Tibial artery (tissue), 4 donors: ENCODE measurements at regions not wholly inside any gene's neighbourhood (a gene's known extent, or its start where the extent isn't known, plus 50 kb on each side); places are given as distances from the start of the nearest gene placed in this dataset.

Experiments used
- DNase-seq, 2 donors: peaks; one replicate each; pipeline ENCODE4 v3.0.0-alpha.2; 2019
- H3K27ac ChIP-seq, 2 donors: fragments of 200-600 bp; sonication (generic) in 1 of 2; 1 replicate in 1 of 2; 2 replicates in 1 of 2; pipeline ENCODE4 v1.5.1; 2018 to 2019; ENCODE audit warnings: mild to moderate bottlenecking in 1 of 2
- H3K27me3 ChIP-seq, 2 donors: fragments of 200-600 bp; sonication (generic) in 1 of 2; one replicate each; pipeline versions ENCODE4 v1.5.1 to v1.6.0; 2016 to 2019
- H3K36me3 ChIP-seq, 3 donors: fragments of 200-600 bp; sonication (generic) in 2 of 3; one replicate each; pipeline ENCODE4 v1.5.1; 2016 to 2019; ENCODE audit warnings: mild to moderate bottlenecking in 2 of 3
- H3K4me1 ChIP-seq, 4 donors: fragments of 200-600 bp; sonication (generic) in 2 of 4; 1 replicate in 3 of 4; 2 replicates in 1 of 4; pipeline ENCODE4 v1.5.1; 2016 to 2019
- H3K4me3 ChIP-seq, 2 donors: fragments of 200-600 bp; sonication (generic) in 1 of 2; 1 replicate in 1 of 2; 2 replicates in 1 of 2; pipeline ENCODE4 v1.5.1; 2018 to 2019; ENCODE audit warnings: mild to moderate bottlenecking in 2 of 2
- H3K9me3 ChIP-seq, 3 donors: fragments of 200-600 bp; sonication (generic) in 1 of 3; one replicate each; pipeline ENCODE4 v1.5.1; 2016 to 2019
- intact Hi-C: fragments of 100-400 bp; cut with DNase I; formaldehyde crosslinking; loops from one replicate; pipeline ENCODE4 v1.15.0; 2023; ENCODE audit warnings: low total_unique reads
- TF ChIP-seq, protein P1 (sequence below), 2 experiments: fragments of 200-600 bp in 1 of 2; fragments of 450-650 bp in 1 of 2; IDR thresholded peaks; one replicate each; pipeline ENCODE4 v1.5.1; 2017 to 2019; ENCODE audit warnings: antibody characterized with exemption in 2 of 2, mild to moderate bottlenecking in 1 of 2, moderate library complexity in 1 of 2

DNA sequence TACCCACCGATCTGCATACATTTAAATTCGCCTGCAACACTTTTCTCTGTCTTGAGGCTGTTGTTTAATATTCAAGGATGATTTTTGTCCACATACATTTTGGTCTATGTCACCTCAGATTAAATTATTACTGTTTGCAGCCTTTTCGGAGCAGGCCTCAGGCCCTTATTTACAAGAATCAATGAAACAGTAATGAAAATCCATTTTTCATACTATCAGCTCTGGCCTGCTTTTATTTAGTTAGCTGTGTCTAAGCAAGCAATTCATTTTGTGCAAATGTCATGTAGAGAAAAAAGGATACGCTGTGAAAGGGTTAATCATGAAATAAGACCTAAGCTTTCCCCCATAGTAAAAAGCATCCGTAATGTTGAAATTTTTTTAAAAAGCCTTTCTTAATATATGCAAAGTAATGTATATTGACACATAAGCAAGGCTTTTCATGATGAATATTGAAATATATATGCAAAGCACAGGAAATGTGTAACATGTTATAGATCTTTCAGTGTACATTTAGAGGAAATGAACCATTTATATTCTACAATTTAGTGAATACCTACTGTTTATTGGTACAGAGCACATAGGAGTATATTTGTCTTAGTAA lies 1135.3 kb upstream of the ZEB2 start:
- TF ChIP-seq, protein P1, sequence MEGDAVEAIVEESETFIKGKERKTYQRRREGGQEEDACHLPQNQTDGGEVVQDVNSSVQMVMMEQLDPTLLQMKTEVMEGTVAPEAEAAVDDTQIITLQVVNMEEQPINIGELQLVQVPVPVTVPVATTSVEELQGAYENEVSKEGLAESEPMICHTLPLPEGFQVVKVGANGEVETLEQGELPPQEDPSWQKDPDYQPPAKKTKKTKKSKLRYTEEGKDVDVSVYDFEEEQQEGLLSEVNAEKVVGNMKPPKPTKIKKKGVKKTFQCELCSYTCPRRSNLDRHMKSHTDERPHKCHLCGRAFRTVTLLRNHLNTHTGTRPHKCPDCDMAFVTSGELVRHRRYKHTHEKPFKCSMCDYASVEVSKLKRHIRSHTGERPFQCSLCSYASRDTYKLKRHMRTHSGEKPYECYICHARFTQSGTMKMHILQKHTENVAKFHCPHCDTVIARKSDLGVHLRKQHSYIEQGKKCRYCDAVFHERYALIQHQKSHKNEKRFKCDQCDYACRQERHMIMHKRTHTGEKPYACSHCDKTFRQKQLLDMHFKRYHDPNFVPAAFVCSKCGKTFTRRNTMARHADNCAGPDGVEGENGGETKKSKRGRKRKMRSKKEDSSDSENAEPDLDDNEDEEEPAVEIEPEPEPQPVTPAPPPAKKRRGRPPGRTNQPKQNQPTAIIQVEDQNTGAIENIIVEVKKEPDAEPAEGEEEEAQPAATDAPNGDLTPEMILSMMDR (IDR thresholded peaks at IDR 0.05), result no peak
- intact Hi-C loops, result no loop called here
- H3K4me1 ChIP-seq, result peaks cover 0 to 7% (median 3%) of the 10 kb centered on the region in 4 donors

DNA sequence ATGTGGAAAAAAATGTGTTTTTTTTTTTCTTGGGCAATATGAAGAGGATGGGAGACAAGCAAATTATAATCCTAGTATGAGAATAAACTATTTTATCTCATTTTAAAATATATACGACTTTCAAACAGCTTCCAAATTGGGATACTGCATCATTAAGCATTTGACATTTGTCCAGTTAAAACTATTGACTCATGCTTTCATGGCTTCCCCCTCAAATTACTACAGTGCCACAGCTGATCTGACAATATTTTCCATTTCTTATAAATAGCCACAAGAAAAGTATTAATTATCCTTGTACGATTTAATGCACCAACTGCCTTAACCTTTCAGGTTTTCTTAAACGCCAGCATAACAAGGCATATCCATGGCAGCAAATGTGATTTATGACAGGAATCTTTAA lies 1134.8 kb upstream of the ZEB2 start:
- H3K4me1 ChIP-seq, result peaks cover 0 to 7% (median 3%) of the 10 kb centered on the region in 4 donors
- no peaks in the 10 kb centered on the region for H3K9me3 ChIP-seq
- intact Hi-C loops, result no loop called here
- TF ChIP-seq, protein P1 (IDR thresholded peaks at IDR 0.05), result no peak
- no peaks in the 10 kb centered on the region for H3K36me3 ChIP-seq
- no peak for DNase-seq
- H3K27me3 ChIP-seq, result no peaks in the 10 kb centered on the region
- H3K27ac ChIP-seq, result no peak overlapping the region
- no peak overlapping the region for H3K4me3 ChIP-seq

More for the DNA sequence above, 1135.3 kb upstream of the ZEB2 start:
- Histone ChIP-seq H3K27me3 (no peaks in the 10 kb centered on the region), H3K36me3 (no peaks in the 10 kb centered on the region), H3K4me3 (no peak overlapping the region), H3K27ac (no peak overlapping the region), H3K9me3 (no peaks in the 10 kb centered on the region)
- DNase-seq, result no peak

DNA sequence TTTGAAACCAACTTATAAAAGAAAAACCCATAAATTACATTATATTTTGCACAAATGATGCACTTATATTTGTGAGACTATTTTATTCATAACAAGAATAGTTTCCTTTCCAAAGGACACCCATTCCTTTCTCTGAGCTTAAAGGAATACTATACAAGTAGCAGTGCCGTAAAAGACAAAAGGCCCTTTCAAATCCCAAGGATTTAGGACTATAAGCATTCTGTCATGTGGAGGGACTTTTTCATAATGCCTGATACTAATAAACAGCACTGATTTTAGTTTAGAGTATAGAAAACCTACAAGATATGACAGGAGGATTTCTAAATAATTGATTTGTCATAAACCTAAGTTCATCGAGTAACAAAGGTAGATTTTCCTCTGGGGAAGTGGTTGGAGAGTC lies 1134.2 kb upstream of the ZEB2 start:
- H3K9me3 ChIP-seq, result no peaks in the 10 kb centered on the region

DNA sequence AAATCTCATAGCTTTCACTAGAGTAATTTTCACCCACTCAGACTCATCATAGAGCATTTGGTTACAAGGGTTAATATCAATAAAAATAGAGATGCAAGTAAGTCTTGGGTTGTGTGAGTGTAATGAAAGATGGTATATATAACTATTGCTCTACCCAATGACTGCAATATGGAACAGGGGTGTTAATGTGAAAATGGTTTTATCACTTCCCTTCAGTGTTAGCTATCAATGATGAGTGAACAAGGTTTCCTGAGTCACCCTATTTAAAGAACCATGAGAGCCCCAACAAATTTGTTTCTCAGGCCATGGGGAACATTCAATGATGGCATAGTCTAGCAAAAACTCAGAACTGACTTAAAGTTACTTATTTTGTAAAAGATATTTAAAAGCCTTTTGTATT lies 1133.6 kb upstream of the ZEB2 start:
- DNase-seq, result no peak
- H3K4me1 ChIP-seq, result peaks cover 0 to 7% (median 3%) of the 10 kb centered on the region in 4 donors
- no peaks in the 10 kb centered on the region for H3K27me3 ChIP-seq
- intact Hi-C loops, result no loop called here
- no peaks in the 10 kb centered on the region for H3K9me3 ChIP-seq
- TF ChIP-seq, protein P1 (IDR thresholded peaks at IDR 0.05), result no peak
- no peak overlapping the region for H3K27ac ChIP-seq
- H3K36me3 ChIP-seq, result no peaks in the 10 kb centered on the region
- no peak overlapping the region for H3K4me3 ChIP-seq

More for the DNA sequence above, 1134.2 kb upstream of the ZEB2 start:
- no peak for DNase-seq
- TF ChIP-seq, protein P1 (IDR thresholded peaks at IDR 0.05), result no peak
- no peaks in the 10 kb centered on the region for H3K27me3 ChIP-seq
- intact Hi-C loops, result no loop called here
- H3K4me1 ChIP-seq, result peaks cover 0 to 7% (median 3%) of the 10 kb centered on the region in 4 donors
- H3K4me3 ChIP-seq, result no peak overlapping the region
- H3K36me3 ChIP-seq, result no peaks in the 10 kb centered on the region
- no peak overlapping the region for H3K27ac ChIP-seq

DNA sequence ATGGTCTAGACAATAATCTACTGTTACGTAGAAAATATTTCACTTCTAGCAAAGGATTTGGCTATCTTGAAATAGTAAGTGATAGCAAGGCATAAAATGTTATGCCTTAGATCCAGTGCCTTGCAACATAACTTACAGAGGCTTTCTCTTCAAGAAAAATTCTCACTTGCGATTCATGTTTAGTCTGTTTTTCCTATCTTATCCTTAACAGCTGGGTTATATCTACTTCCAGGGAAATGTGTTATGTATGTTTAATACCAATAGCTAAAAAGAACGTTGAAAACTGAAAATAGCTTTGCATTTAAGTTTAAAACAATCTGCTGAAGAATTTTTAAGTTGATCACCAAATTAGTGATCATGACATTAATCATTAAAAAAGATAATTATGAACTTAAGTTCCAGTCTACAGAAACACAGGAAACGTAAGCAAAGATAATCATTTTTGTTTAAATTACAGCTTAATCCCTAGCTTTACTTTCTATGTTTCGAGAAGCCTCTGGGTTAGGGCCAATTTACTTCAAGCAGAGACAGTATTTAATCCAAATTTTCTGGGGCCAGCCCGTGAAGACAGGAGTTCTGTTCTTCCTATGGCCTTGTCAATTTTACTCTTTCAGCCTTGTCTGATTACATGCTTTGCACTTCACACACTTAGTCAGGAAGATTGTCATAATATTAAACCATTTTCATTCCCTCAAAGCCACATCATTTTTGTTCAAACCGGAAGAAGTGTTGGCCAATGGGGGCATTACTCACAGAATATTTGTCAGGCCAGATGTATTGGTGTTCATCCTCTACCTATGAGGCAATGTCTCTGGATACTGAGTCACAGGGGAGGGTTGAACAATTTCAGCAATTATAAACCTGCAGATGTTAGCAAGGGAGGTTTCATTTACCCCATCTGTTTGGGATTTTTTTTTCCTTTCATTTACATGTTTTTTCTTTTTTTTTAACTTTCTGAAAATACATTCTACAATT lies 1132.9 kb upstream of the ZEB2 start:
- no peak overlapping the region for H3K27ac ChIP-seq
- no peaks in the 10 kb centered on the region for H3K27me3 ChIP-seq

More for the DNA sequence above, 1132.9 kb upstream of the ZEB2 start:
- H3K9me3 ChIP-seq, result no peaks in the 10 kb centered on the region
- H3K36me3 ChIP-seq, result no peaks in the 10 kb centered on the region
- peaks cover 0 to 7% (median 3%) of the 10 kb centered on the region in 4 donors for H3K4me1 ChIP-seq
- no peak for DNase-seq
- TF ChIP-seq, protein P1 (IDR thresholded peaks at IDR 0.05), result no peak
- intact Hi-C loops, result no loop called here
- no peak overlapping the region for H3K4me3 ChIP-seq
